Smooth muscle cell (in vitro differentiated cells): ENCODE measurements at regions not wholly inside any gene's neighbourhood (a gene's known extent, or its start where the extent isn't known, plus 50 kb on each side); places are given as distances from the start of the nearest gene placed in this dataset.

Experiments
- DNase-seq: peaks from one replicate; lab custom pipeline; 2025; ENCODE audit not compliant: unreplicated experiment; lab: John Stamatoyannopoulos, UW
- H2AFZ ChIP-seq: fragments of 200-600 bp; sonication (generic); 2 replicates; pipeline ENCODE4 v1.6.0; 2016; ENCODE audit warnings: antibody characterized with exemption, low read depth, mild to moderate bottlenecking
- H3F3A ChIP-seq: fragments of 200-600 bp; sonication (generic); 2 replicates; pipeline ENCODE4 v1.6.0; 2017; ENCODE audit warnings: antibody characterized with exemption, low read depth
- H3K27ac ChIP-seq: fragments of 200-600 bp; sonication (generic); 2 replicates; pipeline ENCODE4 v1.5.1; 2016; ENCODE audit warnings: low read depth, mild to moderate bottlenecking
- H3K27me3 ChIP-seq: fragments of 200-600 bp; sonication (generic); 2 replicates; pipeline ENCODE4 v1.6.1; 2016; ENCODE audit warnings: low read depth, mild to moderate bottlenecking
- H3K36me3 ChIP-seq: fragments of 200-600 bp; sonication (generic); 2 replicates; pipeline ENCODE4 v1.5.1; 2016; ENCODE audit warnings: low read depth
- H3K4me1 ChIP-seq: fragments of 200-600 bp; sonication (generic); 2 replicates; pipeline ENCODE4 v1.5.1; 2016; ENCODE audit warnings: low read depth
- H3K4me2 ChIP-seq: fragments of 200-600 bp; sonication (generic); 2 replicates; pipeline ENCODE4 v1.6.0; 2016; ENCODE audit warnings: mild to moderate bottlenecking
- H3K4me3 ChIP-seq: fragments of 200-600 bp; sonication (generic); 2 replicates; pipeline ENCODE4 v1.5.1; 2016; ENCODE audit warnings: mild to moderate bottlenecking
- H3K79me2 ChIP-seq: fragments of 200-600 bp; sonication (generic); 2 replicates; pipeline ENCODE4 v1.6.0; 2016; ENCODE audit warnings: low read depth, mild to moderate bottlenecking
- H3K9ac ChIP-seq: fragments of 200-600 bp; sonication (generic); 2 replicates; pipeline ENCODE4 v1.6.0; 2016; ENCODE audit warnings: low read depth
- H3K9me3 ChIP-seq: fragments of 200-600 bp; sonication (generic); replicated peaks from 2 replicates; pipeline ENCODE4 v1.5.1; 2016; ENCODE audit warnings: low read depth
- H4K20me1 ChIP-seq: fragments of 200-600 bp; sonication (generic); 2 replicates; pipeline ENCODE4 v1.6.0; 2016; ENCODE audit warnings: low read depth
- CTCF ChIP-seq: fragments of 200-600 bp; sonication (generic); IDR thresholded peaks from 2 replicates; pipeline ENCODE4 v1.5.1; 2017; ENCODE audit warnings: borderline replicate concordance, mild to moderate bottlenecking, antibody characterized with exemption; ENCODE audit not compliant: insufficient read depth, poor library complexity, severe bottlenecking
- WGBS: methylation state at CpG from one replicate; pipeline ENCODE4 v1.1.7; 2016; ENCODE audit warnings: low lambda C conversion rate; 5-methylcytosine and 5-hydroxymethylcytosine counted together

- no peaks in the 10 kb centered on the region for H3K36me3 ChIP-seq
- WGBS = 93% methylated on average over 1 of the region's 1 CpG
- no peak overlapping the region for H3K27ac ChIP-seq
- no peaks in the 10 kb centered on the region for H3K27me3 ChIP-seq
- no peaks in the 10 kb centered on the region for H3K4me1 ChIP-seq
- H3K9me3 ChIP-seq = no peaks in the 10 kb centered on the region
- DNase-seq = no peak
- no peaks in the 10 kb centered on the region for H3K79me2 ChIP-seq
- H2AFZ ChIP-seq = peak overlapping the region; percentile 82
- H3K9ac ChIP-seq = no peak overlapping the region
- H3K4me3 ChIP-seq = no peak overlapping the region
- H4K20me1 ChIP-seq = no peaks in the 10 kb centered on the region
- no peak overlapping the region for H3K4me2 ChIP-seq
- H3F3A ChIP-seq = no peaks in the 10 kb centered on the region
- TF ChIP-seq CTCF = no peak
Measured at GRCh38 chr5:57349214-57349613, 133.4 kb downstream of the ACTBL2 start.

DNA sequence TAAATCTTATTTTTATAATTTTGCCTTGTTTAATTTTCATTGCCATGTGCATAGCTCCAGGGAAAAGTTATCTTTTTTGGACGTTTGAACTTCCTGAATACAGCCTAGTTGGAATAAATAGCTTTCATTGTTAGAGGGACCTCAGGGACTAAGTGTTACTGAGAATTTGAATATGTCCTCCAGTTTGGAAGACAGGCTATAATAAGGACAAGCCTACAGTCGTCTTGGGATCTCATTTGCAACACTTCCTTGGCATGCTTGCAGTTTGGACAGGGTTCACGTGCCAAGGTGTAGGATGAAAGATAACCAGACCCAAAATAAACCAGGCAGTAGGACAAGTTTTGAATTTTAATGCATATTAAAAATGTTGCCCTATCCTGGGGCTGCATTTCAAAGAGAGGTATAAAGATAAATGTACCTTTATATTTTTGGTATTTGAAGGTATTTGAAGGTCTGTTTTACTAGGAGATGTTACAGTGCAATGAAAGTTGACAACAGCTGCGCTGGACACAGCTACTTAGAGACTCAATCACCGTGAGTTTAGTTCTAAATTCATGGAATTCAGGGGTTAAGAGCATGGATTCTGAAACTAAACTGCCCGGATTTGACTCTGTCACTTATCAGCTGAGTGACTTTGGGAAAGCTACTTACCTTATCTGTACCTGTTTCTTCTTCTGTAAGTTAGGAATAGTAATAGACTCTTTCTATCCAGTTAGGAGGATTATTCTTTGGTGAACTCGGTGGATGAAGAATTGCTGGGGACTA, 134.1 kb downstream of the ACTBL2 start:
- H3K27ac ChIP-seq = no peak overlapping the region
- no peak overlapping the region for H3K4me3 ChIP-seq
- H3K9ac ChIP-seq = no peak overlapping the region
- no peaks in the 10 kb centered on the region for H3K27me3 ChIP-seq
- whole genome bisulfite sequencing = 74% methylated on average over 7 of the region's 7 CpGs
- no peaks in the 10 kb centered on the region for H3K4me1 ChIP-seq
- no peaks in the 10 kb centered on the region for H3K9me3 ChIP-seq
- no peaks in the 10 kb centered on the region for H4K20me1 ChIP-seq
- peak overlapping the region; percentile 82 for H2AFZ ChIP-seq
- DNase-seq = no peak
- TF ChIP-seq CTCF = no peak
- H3K36me3 ChIP-seq = no peaks in the 10 kb centered on the region
- no peak overlapping the region for H3K4me2 ChIP-seq
- no peaks in the 10 kb centered on the region for H3K79me2 ChIP-seq
- no peaks in the 10 kb centered on the region for H3F3A ChIP-seq

DNA sequence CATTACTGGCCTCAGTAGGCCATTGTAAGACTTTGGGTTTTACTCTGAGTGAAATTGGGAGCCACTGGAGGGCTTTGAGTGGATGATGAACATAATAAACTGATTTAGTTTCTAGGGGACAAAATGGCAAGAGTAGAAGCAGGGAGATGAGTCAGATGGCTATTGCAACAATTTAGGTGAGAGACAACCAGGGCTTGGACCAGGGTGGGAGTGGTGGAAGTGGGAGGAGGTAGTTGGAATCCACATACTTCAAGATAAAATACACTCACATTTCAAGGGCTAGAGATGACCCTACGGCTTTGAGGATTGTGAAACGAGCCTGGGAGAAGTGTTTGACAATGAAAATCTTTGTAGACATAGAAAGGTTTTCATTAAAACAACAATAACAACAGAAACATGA, 136.3 kb downstream of the ACTBL2 start:
- Histone ChIP-seq H3K79me2 (no peaks in the 10 kb centered on the region), H3K4me1 (no peaks in the 10 kb centered on the region), H3K36me3 (no peaks in the 10 kb centered on the region), H3K27me3 (no peaks in the 10 kb centered on the region), H3K4me3 (no peak overlapping the region), H2AFZ (no peak overlapping the region), H4K20me1 (no peaks in the 10 kb centered on the region), H3K9ac (no peak overlapping the region), H3K27ac (no peak overlapping the region), H3F3A (no peaks in the 10 kb centered on the region), H3K9me3 (no peaks in the 10 kb centered on the region), H3K4me2 (no peak overlapping the region)
- 83% methylated on average over 2 of the region's 2 CpGs for WGBS
- DNase-seq = no peak
- no peak for TF ChIP-seq CTCF
